Neural progenitor cell (in vitro differentiated cells): ENCODE measurements at regions not wholly inside any gene's neighbourhood (a gene's known extent, or its start where the extent isn't known, plus 50 kb on each side); places are given as distances from the start of the nearest gene placed in this dataset.

Experiments used
- DNase-seq: peaks from one replicate; pipeline ENCODE4 v3.0.0-alpha.2; 2016; ENCODE audit warnings: low spot score
- H2AFZ ChIP-seq: fragments of 200-600 bp; sonication (generic); replicated peaks from 2 replicates; pipeline ENCODE4 v1.6.1; 2016; ENCODE audit warnings: antibody characterized with exemption
- H3F3A ChIP-seq: fragments of 200-600 bp; sonication (generic); 2 replicates; pipeline ENCODE4 v1.6.1; 2016; ENCODE audit warnings: antibody characterized with exemption, low read depth
- H3K27ac ChIP-seq: fragments of 200-600 bp; sonication (generic); 2 replicates; pipeline ENCODE4 v1.5.1; 2016; ENCODE audit warnings: mild to moderate bottlenecking
- H3K27me3 ChIP-seq: fragments of 200-600 bp; sonication (generic); 2 replicates; pipeline ENCODE4 v1.6.1; 2016; ENCODE audit warnings: mild to moderate bottlenecking, moderate library complexity
- H3K36me3 ChIP-seq: fragments of 200-600 bp; sonication (generic); 2 replicates; pipeline ENCODE4 v1.5.1; 2016
- H3K4me1 ChIP-seq: fragments of 200-600 bp; sonication (generic); 2 replicates; pipeline ENCODE4 v1.6.1; 2016; ENCODE audit warnings: mixed run types
- H3K4me2 ChIP-seq: fragments of 200-600 bp; sonication (generic); 2 replicates; pipeline ENCODE4 v1.6.1; 2016
- H3K4me3 ChIP-seq: fragments of 200-600 bp; sonication (generic); 2 replicates; pipeline ENCODE4 v1.5.1; 2016
- H3K79me2 ChIP-seq: fragments of 200-600 bp; sonication (generic); 2 replicates; pipeline ENCODE4 v1.6.1; 2016; ENCODE audit warnings: low read depth
- H3K9ac ChIP-seq: fragments of 200-600 bp; sonication (generic); 2 replicates; pipeline ENCODE4 v1.6.1; 2016
- H3K9me3 ChIP-seq: fragments of 200-600 bp; sonication (generic); 2 replicates; pipeline ENCODE4 v1.5.1; 2016; ENCODE audit warnings: low read depth
- H4K20me1 ChIP-seq: fragments of 200-600 bp; sonication (generic); 2 replicates; pipeline ENCODE4 v1.6.1; 2016; ENCODE audit warnings: low read depth
- H3K27ac Mint-ChIP-seq: 3 replicates; pipeline ENCODE4 v1.8.0; 2021; ENCODE audit warnings: mixed read lengths
- H3K27me3 Mint-ChIP-seq: 2 replicates; pipeline ENCODE4 v1.8.0; 2022; ENCODE audit warnings: low read depth, mild to moderate bottlenecking, inconsistent platforms, moderate library complexity, mixed read lengths; ENCODE audit not compliant: insufficient read depth
- H3K36me3 Mint-ChIP-seq: 3 replicates; pipeline ENCODE4 v1.8.0; 2021; ENCODE audit warnings: mixed read lengths
- H3K4me1 Mint-ChIP-seq: 3 replicates; pipeline ENCODE4 v1.8.0; 2021; ENCODE audit warnings: mixed read lengths
- H3K4me3 Mint-ChIP-seq: 3 replicates; pipeline ENCODE4 v1.8.0; 2021; ENCODE audit warnings: mild to moderate bottlenecking, moderate library complexity, mixed read lengths
- H3K9me3 Mint-ChIP-seq: 3 replicates; pipeline ENCODE4 v1.8.0; 2020; ENCODE audit warnings: mixed read lengths
- EZH2 ChIP-seq: fragments of 200-600 bp; sonication (generic); IDR thresholded peaks from 2 replicates; pipeline ENCODE4 v1.6.1; 2017; ENCODE audit warnings: antibody characterized with exemption, mild to moderate bottlenecking, moderate library complexity
- EZH2phosphoT487 ChIP-seq: fragments of 200-600 bp; sonication (generic); IDR thresholded peaks from 2 replicates; pipeline ENCODE4 v1.6.1; 2017; ENCODE audit warnings: antibody characterized with exemption
- TF ChIP-seq, protein P1 (sequence below): fragments of 200-600 bp; sonication (generic); IDR thresholded peaks from 2 replicates; pipeline ENCODE4 v1.5.1; 2017; ENCODE audit warnings: antibody characterized with exemption, mild to moderate bottlenecking

DNA sequence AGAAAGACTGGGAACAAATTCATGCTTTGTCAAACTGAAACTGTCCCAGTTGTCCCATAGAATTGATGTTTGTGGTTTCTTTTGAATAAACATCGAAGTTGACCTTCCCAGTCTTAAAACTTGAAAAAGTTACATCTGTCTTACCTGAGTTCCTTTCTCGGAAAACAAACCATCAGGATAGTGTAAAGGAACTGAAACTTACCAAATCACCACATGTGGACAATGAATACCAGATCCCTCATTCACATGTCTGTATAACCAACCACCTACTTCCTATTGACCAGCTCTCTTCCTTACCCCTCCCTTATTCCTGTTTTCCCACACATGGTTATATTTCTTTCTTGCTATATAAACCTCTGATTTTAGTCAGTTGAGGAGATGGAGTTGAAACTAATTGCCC, 791.7 kb upstream of the PCDH20 start:
- no peaks in the 10 kb centered on the region for H3K79me2 ChIP-seq
- no peak for DNase-seq
- H3F3A ChIP-seq: no peaks in the 10 kb centered on the region

GRCh38 chr13:62206165-62206564, 790.5 kb upstream of the PCDH20 start:
- H4K20me1 ChIP-seq: no peaks in the 10 kb centered on the region
- no peaks in the 10 kb centered on the region for H3K4me1 Mint-ChIP-seq
- no peaks in the 10 kb centered on the region for H3K36me3 ChIP-seq
- H3K27me3 Mint-ChIP-seq: no peaks in the 10 kb centered on the region
- H3K27ac ChIP-seq: no peak overlapping the region
- H3K9me3 Mint-ChIP-seq: peaks cover 4% of the 10 kb centered on the region
- no peak overlapping the region for H3K4me3 ChIP-seq
- H3K9me3 ChIP-seq: no peaks in the 10 kb centered on the region
- no peaks in the 10 kb centered on the region for H3K4me1 ChIP-seq
- no peaks in the 10 kb centered on the region for H3K36me3 Mint-ChIP-seq
- no peak for DNase-seq
- H3K4me3 Mint-ChIP-seq: no peak overlapping the region
- no peak overlapping the region for H3K27ac Mint-ChIP-seq
- H3K79me2 ChIP-seq: no peaks in the 10 kb centered on the region
- no peaks in the 10 kb centered on the region for H3F3A ChIP-seq
- H3K27me3 ChIP-seq: no peaks in the 10 kb centered on the region
- no peak overlapping the region for H3K9ac ChIP-seq
- H3K4me2 ChIP-seq: no peak overlapping the region
- H2AFZ ChIP-seq: no peak overlapping the region
- TF ChIP-seq, protein P1, sequence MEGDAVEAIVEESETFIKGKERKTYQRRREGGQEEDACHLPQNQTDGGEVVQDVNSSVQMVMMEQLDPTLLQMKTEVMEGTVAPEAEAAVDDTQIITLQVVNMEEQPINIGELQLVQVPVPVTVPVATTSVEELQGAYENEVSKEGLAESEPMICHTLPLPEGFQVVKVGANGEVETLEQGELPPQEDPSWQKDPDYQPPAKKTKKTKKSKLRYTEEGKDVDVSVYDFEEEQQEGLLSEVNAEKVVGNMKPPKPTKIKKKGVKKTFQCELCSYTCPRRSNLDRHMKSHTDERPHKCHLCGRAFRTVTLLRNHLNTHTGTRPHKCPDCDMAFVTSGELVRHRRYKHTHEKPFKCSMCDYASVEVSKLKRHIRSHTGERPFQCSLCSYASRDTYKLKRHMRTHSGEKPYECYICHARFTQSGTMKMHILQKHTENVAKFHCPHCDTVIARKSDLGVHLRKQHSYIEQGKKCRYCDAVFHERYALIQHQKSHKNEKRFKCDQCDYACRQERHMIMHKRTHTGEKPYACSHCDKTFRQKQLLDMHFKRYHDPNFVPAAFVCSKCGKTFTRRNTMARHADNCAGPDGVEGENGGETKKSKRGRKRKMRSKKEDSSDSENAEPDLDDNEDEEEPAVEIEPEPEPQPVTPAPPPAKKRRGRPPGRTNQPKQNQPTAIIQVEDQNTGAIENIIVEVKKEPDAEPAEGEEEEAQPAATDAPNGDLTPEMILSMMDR: no peak
- TF ChIP-seq EZH2: no peak
- no peak for TF ChIP-seq EZH2phosphoT487

More for the DNA sequence above, 791.7 kb upstream of the PCDH20 start:
- Histone ChIP-seq H3K36me3 (no peaks in the 10 kb centered on the region), H3K4me3 (no peak overlapping the region), H3K9me3 (no peaks in the 10 kb centered on the region), H2AFZ (no peak overlapping the region), H4K20me1 (no peaks in the 10 kb centered on the region), H3K4me2 (no peak overlapping the region), H3K27me3 (no peaks in the 10 kb centered on the region), H3K27ac (no peak overlapping the region), H3K9ac (no peak overlapping the region), H3K4me1 (no peaks in the 10 kb centered on the region)
- TF ChIP-seq EZH2: no peak
- Mint-ChIP-seq H3K9me3 (peaks cover 4% of the 10 kb centered on the region), H3K27ac (no peak overlapping the region), H3K36me3 (no peaks in the 10 kb centered on the region), H3K4me1 (no peaks in the 10 kb centered on the region), H3K27me3 (no peaks in the 10 kb centered on the region), H3K4me3 (no peak overlapping the region)

GRCh38 chr13:62205273-62205672, 789.6 kb upstream of the PCDH20 start:
- Histone ChIP-seq H3K79me2 (no peaks in the 10 kb centered on the region), H3K4me3 (no peak overlapping the region), H3K27ac (no peak overlapping the region), H3K36me3 (no peaks in the 10 kb centered on the region), H2AFZ (peak overlapping the region; percentile 48), H3K9me3 (no peaks in the 10 kb centered on the region), H3F3A (no peaks in the 10 kb centered on the region), H3K27me3 (no peaks in the 10 kb centered on the region), H4K20me1 (no peaks in the 10 kb centered on the region), H3K9ac (no peak overlapping the region), H3K4me2 (no peak overlapping the region), H3K4me1 (no peaks in the 10 kb centered on the region)
- Mint-ChIP-seq H3K27ac (no peak overlapping the region), H3K36me3 (no peaks in the 10 kb centered on the region), H3K9me3 (peaks cover 4% of the 10 kb centered on the region), H3K4me3 (no peak overlapping the region), H3K27me3 (peaks cover 2% of the 10 kb centered on the region), H3K4me1 (no peaks in the 10 kb centered on the region)
- DNase-seq: no peak
- TF ChIP-seq, protein P1: no peak
- TF ChIP-seq EZH2phosphoT487 (no peak), EZH2 (no peak)

GRCh38 chr13:62194371-62194770, 778.7 kb upstream of the PCDH20 start:
- no peaks in the 10 kb centered on the region for H3K9me3 ChIP-seq
- H3K27me3 ChIP-seq: no peaks in the 10 kb centered on the region
- H3K27ac Mint-ChIP-seq: no peak overlapping the region
- H4K20me1 ChIP-seq: no peaks in the 10 kb centered on the region
- DNase-seq: no peak
- TF ChIP-seq EZH2: no peak
- TF ChIP-seq, protein P1: no peak
- no peak for TF ChIP-seq EZH2phosphoT487
- H3K9me3 Mint-ChIP-seq: no peaks in the 10 kb centered on the region
- H2AFZ ChIP-seq: no peak overlapping the region
- no peaks in the 10 kb centered on the region for H3K4me1 Mint-ChIP-seq
- H3K4me2 ChIP-seq: no peak overlapping the region
- H3K36me3 ChIP-seq: no peaks in the 10 kb centered on the region
- no peak overlapping the region for H3K9ac ChIP-seq
- H3K27me3 Mint-ChIP-seq: peaks cover 2% of the 10 kb centered on the region
- no peaks in the 10 kb centered on the region for H3F3A ChIP-seq
- H3K36me3 Mint-ChIP-seq: no peaks in the 10 kb centered on the region
- no peaks in the 10 kb centered on the region for H3K79me2 ChIP-seq
- no peak overlapping the region for H3K4me3 Mint-ChIP-seq
- no peak overlapping the region for H3K4me3 ChIP-seq
- peaks cover 8% of the 10 kb centered on the region for H3K4me1 ChIP-seq
- no peak overlapping the region for H3K27ac ChIP-seq
